Endothelial cell of umbilical vein (primary cell): ENCODE measurements at regions not wholly inside any gene's neighbourhood (a gene's known extent, or its start where the extent isn't known, plus 50 kb on each side); places are given as distances from the start of the nearest gene placed in this dataset.

ENCODE experiments used
- BruUV-seq: library from RNA; stranded (reverse); fragments of 400-500 nt; replicated peaks from 2 replicates; lab custom pipeline; 2021; lab: Mats Ljungman, UMichigan
- CTCF ChIA-PET: fragments of 300-600, 350-600 bp; sonication (Branson Sonifier 250); formaldehyde crosslinking; loops from one replicate; lab custom pipeline; 2021; ENCODE audit warnings: antibody characterized with exemption, inconsistent platforms; lab: Charles Lee
- POLR2A ChIA-PET: fragments of 300-600, 350-600 bp; sonication (Branson Sonifier 250); formaldehyde crosslinking; loops from one replicate; lab custom pipeline; 2021; ENCODE audit warnings: antibody characterized with exemption, inconsistent platforms; lab: Charles Lee
- DNase-seq: peaks from one replicate; pipeline ENCODE4 v3.0.0-alpha.2; 2011; ENCODE audit warnings: low read depth, low spot score
- FAIRE-seq: peaks from 2 replicates; lab custom pipeline; 2011; peaks lifted over from hg19 to GRCh38; lab: Jason Lieb, UNC
- H2AFZ ChIP-seq: 2 replicates; pipeline ENCODE4 v1.6.0; 2012; ENCODE audit warnings: low read depth, low read length, control low read depth, inconsistent platforms
- H3K27ac ChIP-seq: 2 replicates; pipeline ENCODE4 v1.5.1; 2011; ENCODE audit warnings: low read depth, mild to moderate bottlenecking, control low read depth, low read length, moderate library complexity; ENCODE audit not compliant: insufficient read depth
- H3K27me3 ChIP-seq, 2 experiments: 2 replicates each; pipeline versions ENCODE4 v1.6.0 to v1.6.1; 2011; ENCODE audit warnings: low read length in 2 of 2, mixed read lengths in 1 of 2; ENCODE audit not compliant: control insufficient read depth in 2 of 2, insufficient read depth in 2 of 2
- H3K36me3 ChIP-seq, 2 experiments: 2 replicates in 1 of 2; 3 replicates in 1 of 2; pipeline ENCODE4 v1.5.1; 2011; ENCODE audit warnings: low read length in 2 of 2, mild to moderate bottlenecking in 1 of 2, moderate library complexity in 1 of 2; ENCODE audit not compliant: control insufficient read depth in 2 of 2, insufficient read depth in 2 of 2; ENCODE audit errors: extremely low read depth in 1 of 2
- H3K4me1 ChIP-seq: 3 replicates; pipeline ENCODE4 v1.5.1; 2011; ENCODE audit warnings: mild to moderate bottlenecking, low read length; ENCODE audit not compliant: control insufficient read depth, insufficient read depth; ENCODE audit errors: extremely low read depth
- H3K4me2 ChIP-seq: 2 replicates; pipeline ENCODE4 v1.6.1; 2011; ENCODE audit warnings: low read length, control low read depth, mixed read lengths; ENCODE audit not compliant: insufficient read depth
- H3K4me3 ChIP-seq, 3 experiments: fragments of 200-600 bp in 1 of 3; sonication (generic), shearing (Covaris generic) in 1 of 3; replicated peaks in 1 of 3; 2 replicates each; pipeline ENCODE4 v1.5.1; 2011 to 2016; ENCODE audit warnings: control low read depth in 3 of 3, low read length in 3 of 3, mild to moderate bottlenecking in 2 of 3, inconsistent platforms in 1 of 3, low read depth in 1 of 3, moderate library complexity in 1 of 3; ENCODE audit not compliant: insufficient read depth in 1 of 3
- H3K79me2 ChIP-seq: 2 replicates; pipeline ENCODE4 v1.6.0; 2012; ENCODE audit warnings: low read length, inconsistent platforms; ENCODE audit not compliant: control insufficient read depth, insufficient read depth
- H3K9ac ChIP-seq: replicated peaks from 2 replicates; pipeline ENCODE3; 2011; ENCODE audit warnings: low read length, control low read depth; ENCODE audit not compliant: insufficient read depth; ENCODE audit errors: extremely low read depth
- H3K9me1 ChIP-seq: replicated peaks from 3 replicates; pipeline ENCODE4 v1.6.0; 2011; ENCODE audit warnings: mild to moderate bottlenecking, low read length; ENCODE audit not compliant: control insufficient read depth, insufficient read depth; ENCODE audit errors: extremely low read depth
- H3K9me3 ChIP-seq: replicated peaks from 2 replicates; pipeline ENCODE4 v1.5.1; 2012; ENCODE audit warnings: low read length, inconsistent platforms; ENCODE audit not compliant: control insufficient read depth, insufficient read depth
- H4K20me1 ChIP-seq: replicated peaks from 2 replicates; pipeline ENCODE3; 2011; ENCODE audit warnings: mild to moderate bottlenecking, low read length; ENCODE audit not compliant: control insufficient read depth, insufficient read depth; ENCODE audit errors: extremely low read depth
- CTCF ChIP-seq, 2 donors: IDR thresholded peaks; 1 replicate in 1 of 2; 2 replicates in 1 of 2; pipeline ENCODE4 v1.5.1; 2011; ENCODE audit warnings: low read length in 2 of 2, mild to moderate bottlenecking in 2 of 2, moderate library complexity in 2 of 2, control low read depth in 1 of 2, inconsistent platforms in 1 of 2, low read depth in 1 of 2; ENCODE audit not compliant: insufficient read depth in 1 of 2; ENCODE audit errors: extremely low read depth in 1 of 2
- EZH2 ChIP-seq: IDR thresholded peaks from 2 replicates; pipeline ENCODE4 v1.6.1; 2012; ENCODE audit warnings: borderline replicate concordance, low read depth, mild to moderate bottlenecking, moderate library complexity, low read length, inconsistent platforms; ENCODE audit not compliant: severe bottlenecking
- FOS ChIP-seq: IDR thresholded peaks from 2 replicates; pipeline ENCODE4 v1.6.1; 2011; ENCODE audit warnings: mild to moderate bottlenecking, low read length, moderate library complexity, borderline replicate concordance; ENCODE audit not compliant: insufficient read depth
- GATA2 ChIP-seq: IDR thresholded peaks from 2 replicates; pipeline ENCODE4 v1.7.0; 2011; ENCODE audit warnings: low read depth, mild to moderate bottlenecking, moderate library complexity, mixed read lengths, low read length; ENCODE audit not compliant: insufficient read length, insufficient read depth
- MAX ChIP-seq: IDR thresholded peaks from 2 replicates; pipeline ENCODE4 v1.6.1; 2011; ENCODE audit not compliant: insufficient read depth, insufficient read length
- MYC ChIP-seq: IDR thresholded peaks from one replicate; pipeline ENCODE4 v1.6.1; 2011; ENCODE audit warnings: mild to moderate bottlenecking, low read depth, low read length
- POLR2A ChIP-seq: IDR thresholded peaks from 2 replicates; pipeline ENCODE4 v1.6.1; 2012; ENCODE audit warnings: low read depth, mild to moderate bottlenecking, control low read depth, low read length
- POLR2AphosphoS5 ChIP-seq: IDR thresholded peaks from 2 replicates; pipeline ENCODE4 v1.6.1; 2012; ENCODE audit warnings: low read depth, mild to moderate bottlenecking, control low read depth, low read length, moderate library complexity; ENCODE audit not compliant: insufficient read depth
- dilution Hi-C: fragments of 300-500 bp; cut with MboI; formaldehyde crosslinking; loops from one replicate; pipeline ENCODE4 v1.15.0; 2019; ENCODE audit warnings: low sequenced_read_pairs; ENCODE audit not compliant: extremely low pct_ligation_motif_present
- intact Hi-C: fragments of 100-400 bp; cut with micrococcal nuclease; formaldehyde crosslinking; loops from one replicate; pipeline ENCODE4 v1.10.0; 2022

GRCh38 chr15:94666553-94666952 lies 435.2 kb downstream of the MCTP2 start:
- DNase-seq (no peak), FAIRE-seq (no peak)
- no peaks in the 10 kb centered on the region for H3K9me1 ChIP-seq
- H3K79me2 ChIP-seq, result no peaks in the 10 kb centered on the region
- CTCF ChIA-PET, result interaction anchor here (0.7 to 9.7 kb wide), 3 partner anchors 83 to 358 kb away, joined by 3 to 198 read pairs (median 5); no protein-coding TSS in a partner anchor
- no peaks in the 10 kb centered on the region for H4K20me1 ChIP-seq
- no peak overlapping the region for H2AFZ ChIP-seq
- POLR2A ChIA-PET, result no interaction called here
- H3K9me3 ChIP-seq, result no peaks in the 10 kb centered on the region
- H3K4me3 ChIP-seq, result no peak overlapping the region
- no peak for TF ChIP-seq FOS
- no peak overlapping the region for H3K9ac ChIP-seq
- intact Hi-C loops (loop anchor here (2.0 kb wide), 1 partner anchor 340 kb away; no protein-coding TSS in a partner anchor), dilution Hi-C loops (loop anchor here (25.0 kb wide), 1 partner anchor 254 kb away; no protein-coding TSS in a partner anchor)
- no peaks in the 10 kb centered on the region for H3K27me3 ChIP-seq
- no peak overlapping the region for H3K4me2 ChIP-seq
- peaks cover 15% of the 10 kb centered on the region for H3K4me1 ChIP-seq
- H3K36me3 ChIP-seq, result no peaks in the 10 kb centered on the region
- H3K27ac ChIP-seq, result no peak overlapping the region
- BruUV-seq, result no TSS peak

DNA sequence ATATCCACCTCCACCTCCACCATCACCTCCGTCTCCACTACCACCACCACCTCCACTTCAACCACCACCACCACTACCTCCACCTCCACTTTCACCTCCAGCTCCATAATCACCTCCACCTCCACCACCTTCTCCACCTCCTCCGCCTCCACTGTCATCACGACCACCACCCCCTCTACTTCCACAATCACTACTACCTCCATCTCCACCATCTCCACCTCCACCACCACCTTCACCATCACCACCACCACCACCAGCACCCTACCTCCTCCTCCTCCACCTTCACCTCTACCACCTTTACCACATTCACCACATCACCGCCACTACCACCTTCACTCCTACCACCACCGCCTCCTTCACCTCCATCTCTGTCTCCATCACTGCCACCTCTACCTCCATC lies 435.7 kb downstream of the MCTP2 start:
- dilution Hi-C loops, result loop anchor here (25.0 kb wide), 1 partner anchor 255 kb away; no protein-coding TSS in a partner anchor

More for the DNA sequence above, 435.7 kb downstream of the MCTP2 start:
- POLR2A ChIA-PET, result no interaction called here
- H3K4me1 ChIP-seq, result peaks cover 20% of the 10 kb centered on the region
- no peaks in the 10 kb centered on the region for H3K27me3 ChIP-seq
- no peaks in the 10 kb centered on the region for H3K9me3 ChIP-seq
- H3K9ac ChIP-seq, result no peak overlapping the region
- no peak for DNase-seq
- H3K27ac ChIP-seq, result no peak overlapping the region
- no peaks in the 10 kb centered on the region for H4K20me1 ChIP-seq
- TF ChIP-seq GATA2 (no peak), MAX (no peak), MYC (no peak), FOS (no peak), POLR2A (no peak), EZH2 (no peak), CTCF (IDR thresholded peaks at IDR 0.05; ENCODE audit: extremely low read depth in 1 of 2, insufficient read depth in 1 of 2, low read depth in 1 of 2, low read length in 2 of 2) (no peak), POLR2AphosphoS5 (no peak)
- no peaks in the 10 kb centered on the region for H3K36me3 ChIP-seq
- CTCF ChIA-PET, result interaction anchor here (0.7 to 9.7 kb wide), 3 partner anchors 84 to 357 kb away, joined by 3 to 198 read pairs (median 5); no protein-coding TSS in a partner anchor
- no peaks in the 10 kb centered on the region for H3K79me2 ChIP-seq
- intact Hi-C loops, result loop anchor here (2.0 kb wide), 1 partner anchor 340 kb away; no protein-coding TSS in a partner anchor
- no TSS peak for BruUV-seq
- H2AFZ ChIP-seq, result no peak overlapping the region
- H3K4me3 ChIP-seq, result no peak overlapping the region
- no peak overlapping the region for H3K4me2 ChIP-seq
- no peak for FAIRE-seq
- no peaks in the 10 kb centered on the region for H3K9me1 ChIP-seq
